DMS153 treated with DMSO at 0.1 percent for 48 hours (cell line): ENCODE measurements at regions not wholly inside any gene's neighbourhood (a gene's known extent, or its start where the extent isn't known, plus 50 kb on each side); places are given as distances from the start of the nearest gene placed in this dataset.

Experiments used
- DNase-seq: peaks from one replicate; lab custom pipeline; 2025; ENCODE audit not compliant: unreplicated experiment; lab: John Stamatoyannopoulos, UW

DNA sequence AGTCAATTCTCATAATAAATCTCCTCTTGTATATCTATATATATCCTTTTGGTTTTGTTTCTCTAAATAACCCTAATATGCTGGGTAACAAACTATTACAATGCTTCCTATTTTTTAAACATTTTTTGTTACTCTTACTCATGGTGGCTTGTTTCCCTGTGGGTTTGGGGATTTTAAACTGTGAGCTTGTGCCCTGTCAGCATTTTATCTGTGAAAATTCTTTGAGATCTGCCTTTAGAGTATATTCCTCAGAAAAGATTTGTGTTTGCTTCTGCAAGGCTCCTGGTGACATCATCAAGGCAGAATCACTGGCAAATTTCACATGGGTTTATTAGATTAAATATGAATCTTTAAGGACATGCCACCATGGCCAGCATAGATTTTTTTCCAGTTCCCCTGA, 273.6 kb downstream of the LRFN2 start:
- DNase-seq: no peak

DNA sequence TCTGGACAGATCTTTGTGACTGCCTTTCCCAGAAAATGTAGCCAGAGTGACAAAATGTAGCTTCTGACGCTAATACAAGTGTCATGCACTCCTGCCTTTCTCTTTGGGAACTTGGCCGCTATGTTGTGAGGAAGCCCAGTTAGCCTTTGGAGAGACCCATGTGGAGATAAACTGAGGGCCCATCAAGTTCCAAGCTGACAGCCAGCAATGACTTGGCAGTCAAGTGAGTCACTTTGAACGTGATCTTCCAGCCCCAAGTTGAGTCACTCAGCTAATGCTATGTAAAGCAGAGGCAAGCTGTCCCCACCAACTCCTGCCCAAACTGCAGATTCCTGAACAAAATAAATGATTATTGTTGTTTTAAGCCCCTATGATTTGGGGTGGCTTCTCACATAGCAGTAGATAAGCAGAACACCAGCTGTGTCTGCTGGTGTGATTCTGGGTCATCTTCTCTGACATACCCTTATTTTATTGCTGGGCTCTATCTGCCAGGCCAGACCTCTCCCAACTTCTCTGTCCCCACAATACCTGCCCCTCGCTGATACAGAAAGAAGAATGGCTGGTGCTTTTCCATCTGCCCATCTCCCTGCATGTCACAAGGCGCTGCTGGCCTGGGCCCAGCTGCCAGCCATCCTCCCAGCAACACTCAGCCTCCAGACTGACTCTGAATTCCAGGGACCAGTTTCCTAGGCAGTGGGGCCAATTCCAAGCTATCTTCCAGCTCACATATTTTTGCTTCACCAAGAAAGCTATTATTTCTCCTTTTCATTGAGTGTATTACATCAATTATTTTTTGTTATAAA, 274.8 kb downstream of the LRFN2 start:
- no peak for DNase-seq

DNA sequence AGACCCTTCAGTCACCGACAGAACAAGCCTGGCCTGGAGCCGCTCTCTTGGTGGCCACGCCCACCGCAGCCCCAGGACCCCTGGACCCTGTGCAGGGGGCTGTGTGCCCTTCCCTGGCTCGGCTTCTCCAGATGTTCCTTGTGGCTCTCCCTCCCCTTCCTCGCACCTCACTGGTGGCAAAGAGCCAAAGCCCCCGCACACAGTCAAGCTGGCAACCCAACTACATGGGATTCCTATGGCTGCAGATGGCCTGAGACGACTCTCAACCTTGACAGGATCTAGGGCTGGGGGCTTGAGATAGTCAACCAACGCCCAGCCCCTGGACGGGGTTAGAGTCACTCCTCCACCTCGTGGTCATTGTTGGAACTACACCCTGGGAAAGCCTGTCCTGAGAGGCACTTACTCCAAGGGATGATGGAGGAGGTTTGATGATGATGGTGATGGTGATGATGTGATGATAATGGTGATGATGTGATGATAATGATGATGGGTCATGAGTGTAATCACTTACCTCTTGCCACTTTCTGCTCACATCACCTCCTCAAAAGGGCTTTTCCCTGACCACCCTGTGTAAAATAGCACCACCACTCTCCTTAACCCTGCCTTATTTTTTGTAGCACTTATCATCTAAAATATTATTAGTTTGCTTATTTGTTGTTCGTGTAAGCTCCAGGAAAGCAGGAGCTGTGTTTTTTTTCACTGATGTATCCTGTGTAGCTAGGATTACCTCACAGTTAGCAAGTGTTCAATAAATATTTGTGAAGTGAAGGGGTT, 278.4 kb downstream of the LRFN2 start:
- peak; percentile 18 for DNase-seq

DNA sequence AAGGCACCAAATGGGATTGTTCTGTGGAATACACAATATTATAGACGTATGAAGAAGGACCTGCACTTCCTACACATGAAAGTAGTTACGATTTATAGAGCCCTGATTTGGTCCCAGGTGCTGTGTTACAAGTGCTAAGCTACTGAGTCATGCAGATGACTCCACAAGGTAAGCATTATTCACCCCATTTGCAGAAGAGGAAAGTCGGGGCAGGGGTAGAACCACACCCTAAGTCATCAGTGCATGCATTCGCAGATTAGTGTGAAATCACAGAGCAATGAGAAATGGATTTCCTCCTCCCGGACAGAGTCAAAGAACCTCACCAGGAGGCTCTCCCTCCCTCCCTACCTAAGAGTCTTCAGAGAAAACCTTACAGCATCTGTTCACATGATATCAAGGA, 279.5 kb downstream of the LRFN2 start:
- no peak for DNase-seq

DNA sequence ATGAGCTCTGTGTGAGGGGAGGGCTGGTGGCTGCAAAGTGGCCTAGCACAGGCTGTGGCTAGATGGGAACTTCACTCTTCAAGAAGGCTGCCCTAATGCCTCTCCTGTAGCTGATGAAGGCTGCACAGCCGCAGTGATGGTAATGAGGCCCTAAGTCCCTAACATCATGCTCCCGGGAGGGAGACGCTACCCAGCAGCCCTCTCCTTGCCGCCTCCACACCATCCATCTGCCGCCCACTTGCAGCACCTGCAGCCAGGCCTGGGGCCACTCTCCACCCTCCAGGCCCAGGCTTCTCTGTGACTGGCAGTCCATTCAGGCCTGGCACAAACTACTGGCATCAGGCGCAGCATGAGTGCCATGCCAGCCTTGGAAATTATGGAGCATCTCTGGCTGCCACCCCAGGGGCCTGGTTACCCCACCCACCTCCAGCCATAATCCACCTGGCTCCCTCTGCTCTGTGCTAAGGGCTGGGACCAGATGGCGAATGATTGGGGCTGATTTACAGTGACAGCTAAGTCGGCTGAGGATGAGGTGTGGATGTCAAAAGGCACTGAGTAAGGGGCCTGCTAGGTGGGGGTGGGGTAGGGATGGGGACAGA, 284.2 kb downstream of the LRFN2 start:
- no peak for DNase-seq

DNA sequence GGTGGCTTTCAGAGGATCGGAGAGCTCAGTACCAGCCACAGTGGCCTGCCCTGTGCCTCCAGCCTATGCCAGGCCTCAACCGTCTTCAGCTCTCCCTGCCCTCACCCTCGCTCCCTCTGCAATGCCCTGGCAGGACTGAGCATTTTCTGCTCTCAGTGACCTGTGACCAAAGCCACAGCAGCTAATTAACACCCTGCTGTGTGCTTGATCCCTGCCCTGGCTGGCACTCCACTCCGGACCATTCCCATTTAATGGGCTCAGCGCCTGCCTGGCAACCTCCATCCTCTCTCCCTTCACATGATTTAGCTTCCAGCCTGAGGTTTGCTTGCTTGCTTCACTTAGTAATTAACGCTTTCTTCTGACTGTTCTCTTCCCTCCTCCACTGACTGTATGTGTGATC, 287.5 kb downstream of the LRFN2 start:
- DNase-seq: no peak

DNA sequence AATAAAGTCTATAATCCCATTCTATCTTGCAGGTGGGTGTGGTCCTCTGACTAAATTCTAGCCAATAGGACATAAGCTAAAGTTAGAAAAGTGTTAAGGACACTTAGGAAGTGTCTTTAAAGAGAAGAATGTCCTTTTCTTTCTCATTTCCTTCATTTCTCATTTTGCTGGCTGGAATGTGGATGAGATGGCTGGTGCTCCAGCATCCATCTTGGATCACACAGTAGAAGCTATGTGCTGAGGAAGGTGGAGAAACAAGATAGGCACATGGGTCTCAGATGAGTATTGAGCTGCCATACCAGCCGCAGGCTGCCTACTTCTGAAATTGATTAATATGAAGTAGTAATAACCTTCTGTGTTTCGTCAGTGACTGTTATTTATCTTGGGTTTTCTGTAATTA, 289.0 kb downstream of the LRFN2 start:
- DNase-seq: no peak

DNA sequence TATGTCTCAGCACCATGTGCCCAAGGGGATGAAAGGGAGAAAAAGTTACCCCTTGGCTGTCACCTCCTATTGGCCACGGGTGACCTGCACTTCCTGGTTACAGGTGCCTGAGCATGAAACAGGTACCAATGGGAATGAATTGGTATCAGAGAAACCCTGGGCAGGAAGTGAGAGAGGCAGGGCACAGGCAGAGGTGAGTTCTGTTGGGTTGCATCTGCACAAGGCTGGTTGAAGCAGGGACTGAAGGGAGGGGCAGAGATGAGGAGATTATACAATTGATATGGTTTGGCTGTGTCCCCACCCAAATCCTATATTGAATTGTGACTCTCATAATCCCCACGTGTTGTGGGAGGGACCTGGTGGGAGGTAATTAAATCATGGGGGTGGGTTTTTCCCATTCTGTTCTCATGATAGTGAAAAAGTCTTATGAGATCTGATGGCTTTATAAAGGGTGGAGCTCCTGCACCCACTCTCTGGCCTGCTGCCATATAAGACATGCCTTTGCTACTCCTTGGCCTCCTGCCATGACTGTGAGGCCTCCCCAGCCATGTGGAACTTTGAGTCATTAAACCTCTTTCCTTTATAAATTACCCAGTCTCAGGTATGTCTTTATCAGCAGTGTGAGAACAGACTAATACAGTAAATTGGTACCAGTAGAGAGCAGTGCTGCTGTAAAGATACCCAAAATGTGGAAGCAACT, 291.8 kb downstream of the LRFN2 start:
- DNase-seq: no peak

DNA sequence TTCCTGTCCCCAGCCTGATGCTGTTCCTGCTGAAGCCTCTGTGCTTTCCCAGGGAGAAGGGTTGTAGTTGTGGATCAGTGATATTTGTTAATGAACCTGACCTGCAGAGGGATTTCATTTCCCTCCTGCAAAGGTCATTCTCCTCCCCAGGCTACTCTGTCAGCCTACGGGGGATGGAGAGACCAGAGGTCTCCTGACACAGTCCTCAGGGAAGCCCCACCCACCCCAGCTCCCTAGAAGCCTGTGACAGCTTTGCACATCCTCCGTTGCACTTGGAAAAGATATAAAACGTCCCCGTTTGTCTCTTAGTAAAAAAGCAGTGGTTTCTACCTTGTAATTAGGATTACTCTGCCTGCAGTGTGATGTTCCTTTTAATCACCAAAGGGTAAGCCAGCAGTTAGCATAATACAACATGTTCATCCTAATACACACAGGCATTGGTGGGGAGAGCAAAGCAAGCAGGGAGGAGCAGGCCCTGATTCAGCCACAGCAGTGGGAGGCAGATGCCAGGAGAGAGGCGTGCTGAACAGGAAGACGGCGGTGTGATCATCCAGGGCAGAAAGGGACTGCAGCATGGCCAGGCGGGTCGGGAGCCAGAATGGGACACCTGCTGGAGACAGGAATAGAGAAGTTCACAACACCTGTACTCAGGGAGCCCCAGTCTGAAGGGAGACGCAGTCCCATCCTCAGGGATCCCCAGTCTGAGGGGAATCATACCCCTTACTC, 293.5 kb downstream of the LRFN2 start:
- DNase-seq: no peak

DNA sequence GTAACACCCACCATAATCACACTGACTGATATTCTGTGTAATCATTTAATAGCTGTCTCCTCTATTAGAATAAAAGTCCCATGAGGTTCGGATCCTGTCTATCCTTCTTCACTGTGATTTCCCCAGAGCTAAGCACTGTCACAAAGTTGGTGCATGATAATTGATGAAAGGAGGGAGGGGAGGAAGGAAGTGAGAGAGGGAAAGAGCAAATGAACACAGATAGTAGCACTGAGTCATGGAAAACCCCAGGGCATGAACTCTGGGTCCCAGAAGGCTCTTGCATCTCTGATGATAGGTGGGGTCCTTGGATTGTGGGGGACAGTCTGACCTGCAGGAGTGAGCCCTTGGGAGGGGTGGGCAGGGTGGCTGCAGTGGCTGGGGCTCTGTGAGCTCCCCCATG, 294.1 kb downstream of the LRFN2 start:
- DNase-seq: no peak

DNA sequence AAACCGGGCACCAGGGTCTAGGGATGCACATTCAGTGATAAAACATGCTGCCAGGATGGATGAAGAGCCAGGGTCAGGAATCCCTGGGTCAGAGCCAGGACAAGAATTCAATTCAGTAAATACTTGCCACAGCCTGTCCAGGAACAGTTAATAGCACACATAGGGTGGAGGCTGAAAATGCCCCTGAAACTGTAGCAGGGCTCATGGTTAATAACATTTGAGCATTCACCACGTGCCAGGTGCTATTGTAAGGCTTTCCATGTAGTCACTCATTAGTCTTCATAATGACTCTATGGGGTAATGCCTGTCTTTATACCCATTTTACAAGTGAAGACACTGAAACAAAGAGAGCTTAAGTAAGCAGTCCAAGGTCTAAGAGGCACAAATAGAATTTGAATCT, 296.3 kb downstream of the LRFN2 start:
- no peak for DNase-seq

DNA sequence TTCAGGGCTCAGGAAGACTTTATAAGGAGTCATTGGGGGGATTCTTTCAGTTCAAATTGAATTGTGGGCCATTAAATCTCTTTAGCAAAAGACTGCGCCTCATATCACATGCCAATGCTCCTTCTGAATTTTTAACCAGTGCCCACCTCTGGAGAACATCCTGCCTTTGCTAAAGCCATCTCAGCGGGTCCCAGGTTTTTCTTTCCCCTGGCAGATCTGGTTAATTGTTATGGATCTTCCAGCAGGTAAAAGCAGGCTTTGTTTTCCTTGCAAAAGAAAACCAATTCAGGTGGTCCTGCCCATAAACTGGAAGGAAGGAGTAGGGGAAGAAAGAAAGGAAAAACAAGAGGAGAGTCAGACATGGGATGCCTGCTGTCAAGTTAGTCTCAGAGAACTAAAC, 298.2 kb downstream of the LRFN2 start:
- DNase-seq: no peak

DNA sequence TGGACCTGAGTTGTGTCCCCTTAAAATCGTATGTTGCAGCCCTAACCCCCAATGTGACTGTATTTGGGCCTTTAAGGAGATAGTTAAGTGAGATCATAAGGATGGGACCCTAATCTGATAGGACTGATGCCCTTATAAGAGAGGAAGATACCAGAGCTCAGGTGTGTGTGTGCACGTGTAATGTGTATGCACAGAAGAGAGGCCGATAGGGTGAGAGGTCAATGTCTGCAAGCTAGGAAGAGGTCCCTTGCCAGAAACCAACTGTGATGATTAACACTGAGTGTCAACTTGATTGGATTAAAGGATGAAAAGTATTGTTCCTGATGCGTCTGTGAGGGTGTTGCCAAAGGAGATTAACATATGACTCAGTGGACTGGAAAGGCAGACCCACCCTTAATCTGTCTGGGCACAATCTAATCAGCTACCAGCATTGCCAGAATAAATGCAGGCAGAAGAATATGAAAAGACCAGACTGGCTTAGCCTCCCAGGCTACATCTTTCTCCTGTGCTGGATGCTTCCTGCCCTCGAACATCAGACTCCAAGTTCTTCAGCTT, 299.8 kb downstream of the LRFN2 start:
- DNase-seq: no peak

DNA sequence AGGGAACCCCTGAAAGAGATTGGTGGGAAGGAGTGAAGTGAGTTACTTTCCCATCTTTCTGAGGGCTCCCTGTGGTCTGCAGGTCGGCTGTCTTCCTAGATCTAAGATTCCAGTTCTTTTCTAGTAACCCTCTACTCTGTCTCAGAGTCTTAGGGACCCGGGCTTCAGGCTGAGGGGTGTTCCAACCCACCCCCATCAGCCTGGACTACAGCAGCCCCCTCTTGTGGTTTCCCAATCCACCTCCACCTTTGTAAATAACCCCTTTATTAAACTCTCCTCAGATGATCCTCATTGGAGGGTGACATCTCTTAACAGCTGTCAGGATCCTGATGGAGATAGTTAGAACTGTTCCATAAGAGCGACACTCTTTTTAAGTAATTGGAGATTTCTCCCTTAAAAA, 300.4 kb downstream of the LRFN2 start:
- DNase-seq: no peak

DNA sequence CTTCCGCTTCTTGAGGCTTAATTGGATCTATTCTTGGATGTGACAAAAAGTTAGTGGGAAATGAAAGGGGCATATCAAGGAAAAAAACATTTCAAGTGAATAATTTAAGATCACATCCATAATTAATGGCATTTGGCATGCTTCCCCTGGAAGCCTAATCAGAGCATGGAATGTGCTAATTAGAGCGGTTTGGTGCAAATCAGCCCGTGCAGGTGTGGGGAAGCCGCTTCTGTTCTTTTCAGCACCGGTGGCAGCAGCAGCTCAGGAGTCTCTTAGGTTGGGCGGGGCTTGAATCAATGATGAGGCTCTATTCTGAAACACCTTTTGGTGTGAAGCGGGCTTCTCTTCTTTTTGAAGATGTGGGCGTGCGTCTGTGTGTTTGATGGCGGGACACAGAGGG, 301.2 kb downstream of the LRFN2 start:
- no peak for DNase-seq

DNA sequence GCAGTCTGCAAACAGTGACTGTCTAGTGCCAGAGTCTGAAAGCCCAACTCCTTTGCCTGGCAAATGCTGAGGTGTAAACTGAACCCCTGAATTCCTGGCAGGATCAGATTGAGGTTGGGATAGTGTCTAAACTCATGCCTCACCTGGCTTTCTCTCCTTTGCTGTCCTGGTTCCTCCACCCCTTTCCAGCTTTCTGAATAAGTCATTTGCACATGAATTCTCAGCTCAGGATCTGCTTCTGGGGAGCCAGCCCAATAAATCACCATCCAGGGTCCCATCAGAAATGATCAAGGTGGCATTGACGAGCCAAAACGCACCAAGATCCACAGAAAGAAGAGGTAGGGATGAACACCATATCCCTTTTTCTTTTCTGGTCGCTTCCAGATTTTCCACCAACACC, 301.6 kb downstream of the LRFN2 start:
- DNase-seq: no peak

DNA sequence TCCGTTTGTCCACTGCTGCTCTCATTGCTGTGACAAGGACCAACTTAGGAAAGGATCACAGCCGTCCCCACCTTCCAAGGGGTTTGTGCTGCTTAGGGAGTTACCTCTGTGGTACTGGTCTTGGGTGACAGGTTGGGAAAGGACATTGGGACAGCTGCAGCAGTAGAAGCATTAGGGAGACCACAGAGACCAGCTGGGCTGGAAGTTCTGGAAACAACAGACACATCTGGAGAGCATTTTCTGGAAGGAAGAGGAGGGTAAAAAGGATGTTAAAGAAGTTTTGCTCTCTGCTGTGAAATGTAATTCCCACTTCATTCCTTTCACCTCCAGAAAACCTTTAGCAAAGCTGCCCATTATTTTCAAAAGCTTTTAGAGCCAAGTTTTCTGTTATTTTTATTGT, 304.2 kb downstream of the LRFN2 start:
- DNase-seq: no peak

DNA sequence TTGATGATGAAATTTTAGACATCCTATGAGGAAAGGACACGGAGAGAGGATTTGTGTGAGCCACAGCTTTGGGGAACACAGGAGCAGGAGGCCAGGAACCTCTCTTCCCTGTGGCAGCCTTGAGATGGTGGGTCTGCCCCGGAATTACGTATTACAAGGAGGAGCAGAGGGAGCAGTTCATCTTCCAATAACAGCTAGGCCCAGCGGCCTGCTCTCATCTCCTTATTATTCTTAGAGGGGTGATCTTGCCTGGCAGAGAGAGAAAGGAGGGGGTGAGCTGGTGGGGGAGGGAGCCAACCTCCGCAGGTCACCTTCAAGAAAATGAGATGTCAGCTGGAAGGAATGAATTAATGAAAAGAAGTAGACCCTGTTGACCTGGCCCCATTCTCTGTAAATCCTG, 305.8 kb downstream of the LRFN2 start:
- DNase-seq: no peak

DNA sequence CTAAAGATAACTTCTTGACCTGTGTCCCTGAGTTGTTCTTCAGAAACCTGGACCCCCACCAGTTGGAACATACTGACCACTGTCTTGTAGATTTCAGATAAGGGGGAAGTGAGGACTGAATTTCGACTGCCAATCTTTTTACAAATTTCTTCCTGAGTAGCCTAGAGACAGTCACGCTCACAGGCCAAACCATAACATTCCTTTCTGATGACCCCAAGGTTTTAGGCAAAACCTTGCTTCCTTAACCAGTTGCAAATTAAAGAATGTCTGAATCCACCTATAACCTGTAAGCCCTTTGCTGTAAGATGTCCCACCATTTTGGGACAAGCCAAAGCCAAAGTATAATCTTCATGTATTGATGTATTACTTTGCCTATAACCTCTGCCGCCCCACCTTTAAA, 306.9 kb downstream of the LRFN2 start:
- DNase-seq: no peak

DNA sequence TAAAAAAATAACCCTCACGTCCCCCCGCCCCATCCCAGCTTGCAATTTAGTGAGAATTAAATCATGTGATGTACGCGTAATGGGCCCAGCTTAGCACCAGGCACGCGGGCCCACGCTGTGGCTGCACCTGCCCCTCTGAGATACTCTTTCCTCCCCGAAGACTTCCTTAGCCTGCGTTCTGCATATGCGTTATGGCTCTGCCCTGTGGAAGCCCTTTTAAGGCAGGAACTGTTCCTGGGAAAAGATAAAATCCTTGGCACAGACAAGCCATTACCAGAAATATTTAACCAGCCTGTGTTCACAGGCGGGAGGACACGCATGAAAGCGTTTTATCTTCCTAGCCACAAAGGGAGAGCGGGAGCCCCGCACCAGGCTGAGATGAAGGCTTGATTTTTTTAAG, 311.0 kb downstream of the LRFN2 start:
- DNase-seq: no peak

DNA sequence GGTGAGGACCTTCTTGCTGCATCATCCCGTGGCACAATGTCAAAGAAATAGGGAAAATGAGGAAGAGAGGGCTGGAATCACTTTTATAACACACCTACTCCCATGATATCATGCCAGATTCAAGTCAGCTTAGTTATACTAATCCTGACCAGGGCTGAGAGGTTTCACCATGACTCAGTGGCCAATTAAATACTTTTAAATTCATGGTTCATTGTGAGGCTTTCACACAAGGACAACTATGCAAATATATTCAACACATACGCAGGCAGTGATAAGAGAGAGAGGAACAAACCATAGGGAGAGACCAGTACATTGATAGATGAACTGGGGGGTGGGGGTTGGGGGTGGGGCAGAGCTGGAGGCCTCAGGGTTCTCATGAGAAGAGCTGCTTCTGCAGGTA, 313.1 kb downstream of the LRFN2 start:
- DNase-seq: no peak
